ENCODE measurements at regions not wholly inside any gene's neighbourhood (a gene's known extent, or its start where the extent isn't known, plus 50 kb on each side); places are given as distances from the start of the nearest gene placed in this dataset.

- H3K27ac ChIP-seq (ENCODE audit: low read depth, low read length) = no peak overlapping the region
- DNase-seq (ENCODE audit: low read depth in 4 of 6, low spot score in 6 of 6) = no peak
Measured at GRCh38 chr7:69263550-69263949, 334.7 kb upstream of the AUTS2 start.

GRCh38 chr7:69269806-69270205, 328.5 kb upstream of the AUTS2 start:
- H3K4me3 ChIP-seq (ENCODE audit: low read depth, low read length) = no peak overlapping the region
- H3K9me3 ChIP-seq (ENCODE audit: control insufficient read depth, insufficient read depth, low read length) = no peaks in the 10 kb centered on the region
- no peaks in the 10 kb centered on the region for H3K36me3 ChIP-seq (ENCODE audit: control insufficient read depth, insufficient read depth, low read length)
- WGBS (ENCODE audit: insufficient coverage) = 67% methylated on average over 3 of the region's 4 CpGs
- no peaks in the 10 kb centered on the region for H3K27me3 ChIP-seq (ENCODE audit: control insufficient read depth, insufficient read depth, low read length)
- no peak overlapping the region for H3K27ac ChIP-seq (ENCODE audit: low read depth, low read length)
- DNase-seq (ENCODE audit: low read depth in 4 of 6, low spot score in 6 of 6) = peak in 1 of 6 donors; percentile 52
- no peaks in the 10 kb centered on the region for H3K4me1 ChIP-seq (ENCODE audit: control insufficient read depth, insufficient read depth, low read length)

More at GRCh38 chr7:69263550-69263949, 334.7 kb upstream of the AUTS2 start:
- H3K4me3 ChIP-seq (ENCODE audit: low read depth, low read length) = no peak overlapping the region
- H3K9me3 ChIP-seq (ENCODE audit: control insufficient read depth, insufficient read depth, low read length) = no peaks in the 10 kb centered on the region
- no peaks in the 10 kb centered on the region for H3K36me3 ChIP-seq (ENCODE audit: control insufficient read depth, insufficient read depth, low read length)
- H3K4me1 ChIP-seq (ENCODE audit: control insufficient read depth, insufficient read depth, low read length) = peaks cover 6% of the 10 kb centered on the region
- H3K27me3 ChIP-seq (ENCODE audit: control insufficient read depth, insufficient read depth, low read length) = no peaks in the 10 kb centered on the region

DNA sequence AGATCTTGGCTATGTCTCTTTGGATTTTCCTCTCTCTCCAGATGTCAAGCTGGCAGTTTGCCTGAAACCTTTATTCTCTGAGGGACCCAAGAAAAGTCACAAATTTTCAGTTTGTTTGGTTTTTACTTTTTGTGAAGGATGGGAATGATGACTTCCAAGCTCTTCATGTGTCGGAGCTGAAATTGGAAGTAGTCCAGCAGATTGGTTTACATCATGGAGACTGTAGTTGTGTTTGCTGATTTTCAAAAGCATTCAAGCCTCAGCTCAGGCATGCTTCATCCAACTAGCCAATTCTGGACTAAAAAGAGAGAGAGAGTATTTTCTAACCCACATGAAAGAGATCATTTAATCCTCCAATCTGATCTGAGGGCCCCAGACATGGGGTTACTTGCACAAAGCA, 326.2 kb upstream of the AUTS2 start:
- no peaks in the 10 kb centered on the region for H3K27me3 ChIP-seq (ENCODE audit: control insufficient read depth, insufficient read depth, low read length)
- H3K27ac ChIP-seq (ENCODE audit: low read depth, low read length) = no peak overlapping the region
- no peaks in the 10 kb centered on the region for H3K36me3 ChIP-seq (ENCODE audit: control insufficient read depth, insufficient read depth, low read length)
- no CpG with 5 or more reads among the region's 1 CpG for WGBS (ENCODE audit: insufficient coverage)
- no peaks in the 10 kb centered on the region for H3K9me3 ChIP-seq (ENCODE audit: control insufficient read depth, insufficient read depth, low read length)
- H3K4me3 ChIP-seq (ENCODE audit: low read depth, low read length) = no peak overlapping the region
- DNase-seq (ENCODE audit: low read depth in 4 of 6, low spot score in 6 of 6) = no peak
- peaks cover 8% of the 10 kb centered on the region for H3K4me1 ChIP-seq (ENCODE audit: control insufficient read depth, insufficient read depth, low read length)

DNA sequence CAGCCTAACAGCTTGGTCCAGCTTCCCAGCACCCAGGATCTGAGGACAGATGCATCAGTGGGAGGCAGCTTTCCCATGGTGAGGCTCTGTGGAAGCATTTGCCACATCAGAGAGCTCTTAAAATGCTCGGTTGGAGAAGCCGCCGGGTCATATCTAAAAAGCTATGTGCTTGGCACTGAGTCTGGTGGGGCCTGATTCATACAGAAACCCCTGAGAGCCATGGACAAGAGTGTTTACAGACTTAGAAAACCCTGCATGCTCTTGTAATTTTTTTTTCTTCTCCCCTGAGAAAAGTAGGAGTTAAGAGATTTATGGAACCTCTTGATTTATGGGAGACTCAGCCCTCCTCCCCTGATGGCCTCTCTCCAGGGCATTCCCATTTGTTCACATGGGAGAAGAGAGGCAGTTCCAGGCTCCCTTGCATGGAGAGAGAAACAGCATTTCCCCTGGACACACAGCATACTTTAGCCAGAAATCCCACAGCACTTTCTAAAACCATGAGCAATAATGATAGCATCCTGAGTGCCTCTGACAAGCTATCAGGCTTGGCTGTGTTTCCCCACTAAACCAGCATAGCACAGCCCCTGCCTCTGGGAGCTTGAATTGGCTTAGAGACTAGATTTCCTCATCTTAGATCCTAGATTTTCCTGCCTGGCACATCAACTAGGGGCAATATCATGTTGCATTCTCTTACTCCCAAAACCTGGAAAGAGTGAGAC, 322.1 kb upstream of the AUTS2 start:
- Histone ChIP-seq H3K4me3 (ENCODE audit: low read depth, low read length) (no peak overlapping the region), H3K4me1 (ENCODE audit: control insufficient read depth, insufficient read depth, low read length) (peaks cover 8% of the 10 kb centered on the region), H3K27ac (ENCODE audit: low read depth, low read length) (no peak overlapping the region), H3K36me3 (ENCODE audit: control insufficient read depth, insufficient read depth, low read length) (no peaks in the 10 kb centered on the region), H3K9me3 (ENCODE audit: control insufficient read depth, insufficient read depth, low read length) (no peaks in the 10 kb centered on the region), H3K27me3 (ENCODE audit: control insufficient read depth, insufficient read depth, low read length) (no peaks in the 10 kb centered on the region)
- WGBS (ENCODE audit: insufficient coverage) = 28% methylated on average over 3 of the region's 3 CpGs
- peak in 2 of 6 donors; percentile 44 for DNase-seq (ENCODE audit: low read depth in 4 of 6, low spot score in 6 of 6)

GRCh38 chr7:69277366-69277765, 320.9 kb upstream of the AUTS2 start:
- peaks cover 8% of the 10 kb centered on the region for H3K4me1 ChIP-seq (ENCODE audit: control insufficient read depth, insufficient read depth, low read length)
- H3K27ac ChIP-seq (ENCODE audit: low read depth, low read length) = no peak overlapping the region
- DNase-seq (ENCODE audit: low read depth in 4 of 6, low spot score in 6 of 6) = no peak
- no peak overlapping the region for H3K4me3 ChIP-seq (ENCODE audit: low read depth, low read length)
- H3K9me3 ChIP-seq (ENCODE audit: control insufficient read depth, insufficient read depth, low read length) = no peaks in the 10 kb centered on the region
- 58% methylated on average over 3 of the region's 5 CpGs for WGBS (ENCODE audit: insufficient coverage)
- H3K27me3 ChIP-seq (ENCODE audit: control insufficient read depth, insufficient read depth, low read length) = no peaks in the 10 kb centered on the region
- no peaks in the 10 kb centered on the region for H3K36me3 ChIP-seq (ENCODE audit: control insufficient read depth, insufficient read depth, low read length)

DNA sequence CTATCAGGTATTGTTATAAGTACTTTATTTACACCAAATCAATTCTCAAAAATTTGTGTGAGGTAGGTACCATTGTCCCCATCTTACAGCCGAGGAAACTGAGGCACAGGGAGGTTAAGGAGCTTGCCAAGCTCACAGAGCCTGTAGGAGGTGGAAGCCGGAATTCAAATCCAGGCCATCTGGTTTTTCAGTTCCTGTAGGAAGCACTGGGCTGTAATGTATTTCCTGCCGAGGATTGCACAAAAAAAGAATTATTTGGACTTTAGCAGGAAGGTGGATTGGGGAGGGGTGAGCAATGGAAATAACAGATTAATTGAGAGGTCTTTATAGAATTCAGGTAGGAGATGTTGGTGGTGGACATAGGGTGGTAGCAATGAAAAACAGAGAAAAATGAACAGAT, 315.3 kb upstream of the AUTS2 start:
- no peak overlapping the region for H3K27ac ChIP-seq (ENCODE audit: low read depth, low read length)
- DNase-seq (ENCODE audit: low read depth in 4 of 6, low spot score in 6 of 6) = no peak
- H3K4me1 ChIP-seq (ENCODE audit: control insufficient read depth, insufficient read depth, low read length) = peaks cover 14% of the 10 kb centered on the region
- H3K27me3 ChIP-seq (ENCODE audit: control insufficient read depth, insufficient read depth, low read length) = peaks cover 4% of the 10 kb centered on the region
- H3K9me3 ChIP-seq (ENCODE audit: control insufficient read depth, insufficient read depth, low read length) = no peaks in the 10 kb centered on the region
- no peak overlapping the region for H3K4me3 ChIP-seq (ENCODE audit: low read depth, low read length)
- H3K36me3 ChIP-seq (ENCODE audit: control insufficient read depth, insufficient read depth, low read length) = no peaks in the 10 kb centered on the region
- 24% methylated on average over 2 of the region's 3 CpGs for WGBS (ENCODE audit: insufficient coverage)

GRCh38 chr7:69283421-69283820, 314.9 kb upstream of the AUTS2 start:
- Histone ChIP-seq H3K4me3 (ENCODE audit: low read depth, low read length) (no peak overlapping the region), H3K9me3 (ENCODE audit: control insufficient read depth, insufficient read depth, low read length) (no peaks in the 10 kb centered on the region), H3K36me3 (ENCODE audit: control insufficient read depth, insufficient read depth, low read length) (no peaks in the 10 kb centered on the region), H3K4me1 (ENCODE audit: control insufficient read depth, insufficient read depth, low read length) (peaks cover 14% of the 10 kb centered on the region), H3K27me3 (ENCODE audit: control insufficient read depth, insufficient read depth, low read length) (peaks cover 4% of the 10 kb centered on the region), H3K27ac (ENCODE audit: low read depth, low read length) (peak overlapping the region; percentile 71)
- DNase-seq (ENCODE audit: low read depth in 4 of 6, low spot score in 6 of 6) = peak; percentile 75 to 94 (median 78)
- WGBS (ENCODE audit: insufficient coverage) = 10% methylated on average over 7 of the region's 8 CpGs

DNA sequence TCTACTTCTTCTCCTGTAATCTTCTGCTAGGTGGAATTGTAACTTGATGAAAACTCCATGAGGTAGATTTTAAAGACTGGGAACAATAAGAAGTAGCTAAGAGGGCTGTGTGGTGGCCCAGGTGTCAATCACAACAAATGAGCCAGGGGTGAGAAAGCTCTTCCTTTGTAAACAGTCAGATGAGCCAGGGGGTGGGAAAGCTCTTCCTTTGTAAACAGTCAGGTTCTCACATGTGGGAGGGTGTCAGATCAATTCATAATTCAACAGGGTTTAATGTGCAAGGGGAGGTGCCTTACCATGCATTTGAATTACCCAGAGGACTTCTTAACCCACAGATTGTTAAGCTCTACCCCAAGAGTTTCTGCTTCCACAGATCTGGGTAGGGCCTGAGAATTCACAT, 312.4 kb upstream of the AUTS2 start:
- Histone ChIP-seq H3K27ac (ENCODE audit: low read depth, low read length) (no peak overlapping the region), H3K4me3 (ENCODE audit: low read depth, low read length) (no peak overlapping the region), H3K9me3 (ENCODE audit: control insufficient read depth, insufficient read depth, low read length) (no peaks in the 10 kb centered on the region), H3K36me3 (ENCODE audit: control insufficient read depth, insufficient read depth, low read length) (no peaks in the 10 kb centered on the region), H3K4me1 (ENCODE audit: control insufficient read depth, insufficient read depth, low read length) (peaks cover 14% of the 10 kb centered on the region), H3K27me3 (ENCODE audit: control insufficient read depth, insufficient read depth, low read length) (peaks cover 4% of the 10 kb centered on the region)
- DNase-seq (ENCODE audit: low read depth in 4 of 6, low spot score in 6 of 6) = no peak

DNA sequence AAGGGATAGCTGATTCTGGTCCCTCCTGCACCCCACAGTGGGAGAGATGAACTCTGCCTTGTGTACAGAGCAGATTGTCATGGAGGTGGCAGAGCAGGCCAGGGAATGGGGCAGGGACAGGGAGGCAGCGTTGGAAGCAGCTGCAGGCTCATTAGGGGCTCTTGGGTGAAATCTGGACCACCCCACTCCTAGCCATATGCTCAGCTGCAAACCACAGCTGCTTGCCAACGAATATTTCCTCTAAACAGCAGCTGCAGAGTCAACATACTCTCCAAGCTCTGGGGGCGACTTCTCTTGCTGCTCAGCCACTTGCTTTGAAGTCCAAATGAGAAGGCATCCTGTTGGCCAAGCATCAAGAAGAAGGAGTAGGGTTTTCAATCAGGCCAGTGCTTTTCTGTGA, 302.3 kb upstream of the AUTS2 start:
- peak in 2 of 6 donors; percentile 56 to 81 for DNase-seq (ENCODE audit: low read depth in 4 of 6, low spot score in 6 of 6)
- H3K9me3 ChIP-seq (ENCODE audit: control insufficient read depth, insufficient read depth, low read length) = no peaks in the 10 kb centered on the region
- no peaks in the 10 kb centered on the region for H3K27me3 ChIP-seq (ENCODE audit: control insufficient read depth, insufficient read depth, low read length)
- H3K4me3 ChIP-seq (ENCODE audit: low read depth, low read length) = no peak overlapping the region
- WGBS (ENCODE audit: insufficient coverage) = 27% methylated on average over 2 of the region's 3 CpGs
- H3K36me3 ChIP-seq (ENCODE audit: control insufficient read depth, insufficient read depth, low read length) = no peaks in the 10 kb centered on the region
- H3K4me1 ChIP-seq (ENCODE audit: control insufficient read depth, insufficient read depth, low read length) = peaks cover 3% of the 10 kb centered on the region
- no peak overlapping the region for H3K27ac ChIP-seq (ENCODE audit: low read depth, low read length)

DNA sequence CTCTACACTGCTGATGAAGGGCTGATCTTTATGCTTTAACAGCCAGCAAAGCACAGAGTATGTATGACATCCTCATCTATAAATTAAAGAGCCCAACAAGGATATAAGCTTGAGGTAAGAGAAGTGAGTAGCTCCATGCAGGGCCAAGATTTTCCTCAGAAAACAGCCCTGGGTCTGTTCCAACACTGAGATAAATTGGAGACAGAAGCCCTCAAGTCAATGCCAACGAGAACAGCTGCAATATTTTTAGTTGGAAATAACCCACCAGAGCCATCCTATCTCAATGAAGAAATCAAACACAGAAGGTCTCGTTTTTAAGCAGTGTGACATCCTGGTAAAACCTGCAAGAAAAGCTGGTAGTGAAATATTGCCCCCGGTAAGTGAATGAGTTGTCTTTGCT, 297.0 kb upstream of the AUTS2 start:
- Histone ChIP-seq H3K27me3 (ENCODE audit: control insufficient read depth, insufficient read depth, low read length) (no peaks in the 10 kb centered on the region), H3K9me3 (ENCODE audit: control insufficient read depth, insufficient read depth, low read length) (no peaks in the 10 kb centered on the region), H3K27ac (ENCODE audit: low read depth, low read length) (no peak overlapping the region), H3K4me3 (ENCODE audit: low read depth, low read length) (no peak overlapping the region), H3K36me3 (ENCODE audit: control insufficient read depth, insufficient read depth, low read length) (no peaks in the 10 kb centered on the region), H3K4me1 (ENCODE audit: control insufficient read depth, insufficient read depth, low read length) (no peaks in the 10 kb centered on the region)
- 56% methylated on average over 1 of the region's 3 CpGs for WGBS (ENCODE audit: insufficient coverage)
- DNase-seq (ENCODE audit: low read depth in 4 of 6, low spot score in 6 of 6) = peak in 2 of 6 donors; percentile 50 to 72

Measured in spinal cord (tissue), 9 donors.